Hypothalamus (tissue), 51 donors: ENCODE measurements at regions not wholly inside any gene's neighbourhood (a gene's known extent, or its start where the extent isn't known, plus 50 kb on each side); places are given as distances from the start of the nearest gene placed in this dataset.

Experiments used
- DNase-seq, 51 donors: peaks; one replicate each; lab custom pipeline; 2025; lab: John Stamatoyannopoulos, UW

GRCh38 chr1:68293609-68294366 is 61.5 kb upstream of the WLS start:
- peak in 4 of 51 donors; percentile 7 to 17 (median 13) for DNase-seq

- peak in 2 of 51 donors; percentile 2 to 27 for DNase-seq
Observed at GRCh38 chr1:68293122-68293521, 60.8 kb upstream of the WLS start.

- no peak for DNase-seq
Observed at GRCh38 chr1:68291688-68292384, 59.5 kb upstream of the WLS start.

GRCh38 chr1:68287241-68287640 is 54.9 kb upstream of the WLS start:
- no peak for DNase-seq

GRCh38 chr1:68285046-68285445 is 52.7 kb upstream of the WLS start:
- DNase-seq: no peak

- no peak for DNase-seq
Observed at GRCh38 chr1:68281946-68282615, 49.8 kb upstream of the WLS start.
